Panc1 (cell line): ENCODE measurements at regions not wholly inside any gene's neighbourhood (a gene's known extent, or its start where the extent isn't known, plus 50 kb on each side); places are given as distances from the start of the nearest gene placed in this dataset.

Experiments used
- ATAC-seq: fragments of 200-7000 bp; cut with Tn5 transposase; 2 replicates; pipeline ENCODE4 v1.9.1; 2020; ENCODE audit warnings: mild to moderate bottlenecking, moderate library complexity
- BruUV-seq: library from RNA; stranded (reverse); fragments of 400-500 nt; replicated peaks from 2 replicates; lab custom pipeline; 2021; lab: Mats Ljungman, UMichigan
- CTCF ChIA-PET: fragments of 300-600 bp; sonication (Branson Sonifier 250); formaldehyde crosslinking; loops from one replicate; lab custom pipeline; 2022; ENCODE audit warnings: antibody characterized with exemption; lab: Charles Lee
- POLR2A ChIA-PET: fragments of 300-600 bp; sonication (Branson Sonifier 250); formaldehyde crosslinking; loops from one replicate; lab custom pipeline; 2022; ENCODE audit warnings: antibody characterized with exemption; lab: Charles Lee
- DNase-seq: peaks from one replicate; pipeline ENCODE4 v3.0.0-alpha.2; 2010; ENCODE audit warnings: low read depth, low spot score
- H3K27ac ChIP-seq: 2 replicates; pipeline ENCODE4 v1.5.1; 2011; ENCODE audit warnings: mild to moderate bottlenecking, low read length, inconsistent platforms
- H3K27me3 ChIP-seq: fragments of 200-500 bp; sonication (Bioruptor generic); 2 replicates; pipeline ENCODE4 v1.6.0; 2014; ENCODE audit warnings: low read length, inconsistent platforms; ENCODE audit not compliant: control insufficient read depth, insufficient read depth
- H3K36me3 ChIP-seq: fragments of 200-500 bp; sonication (Bioruptor generic); 2 replicates; pipeline ENCODE4 v1.5.1; 2014; ENCODE audit warnings: inconsistent platforms, mild to moderate bottlenecking, low read length, moderate library complexity; ENCODE audit not compliant: control insufficient read depth, insufficient read depth
- H3K4me1 ChIP-seq: 2 replicates; pipeline ENCODE4 v1.5.1; 2011; ENCODE audit warnings: inconsistent platforms, mild to moderate bottlenecking, low read length, moderate library complexity; ENCODE audit not compliant: control insufficient read depth, insufficient read depth
- H3K4me3 ChIP-seq, 2 experiments: 2 replicates each; pipeline ENCODE4 v1.5.1; 2011 to 2012; ENCODE audit warnings: low read depth in 2 of 2, low read length in 2 of 2, mild to moderate bottlenecking in 2 of 2, inconsistent platforms in 1 of 2, moderate library complexity in 1 of 2
- H3K9me3 ChIP-seq: fragments of 200-500 bp; sonication (Bioruptor generic); 2 replicates; pipeline ENCODE4 v1.5.1; 2014; ENCODE audit warnings: low read depth, mild to moderate bottlenecking, inconsistent platforms, low read length, moderate library complexity; ENCODE audit not compliant: control insufficient read depth, insufficient read depth
- POLR2AphosphoS5 ChIP-seq: IDR thresholded peaks from 2 replicates; pipeline ENCODE4 v1.6.1; 2012; ENCODE audit warnings: mild to moderate bottlenecking, low read depth, low read length, moderate library complexity
- SIN3A ChIP-seq: IDR thresholded peaks from 2 replicates; pipeline ENCODE4 v1.6.1; 2012; ENCODE audit warnings: low read depth, mild to moderate bottlenecking, low read length, moderate library complexity, borderline replicate concordance; ENCODE audit not compliant: insufficient read depth
- TCF7L2 ChIP-seq: IDR thresholded peaks from 2 replicates; pipeline ENCODE4 v1.6.1; 2011; ENCODE audit warnings: mild to moderate bottlenecking, low read depth, low read length, inconsistent platforms
- in situ Hi-C: cut with HindIII; loops from 2 replicates; pipeline ENCODE4 v1.10.0; 2016; ENCODE audit warnings: low sequenced_read_pairs, low pct_unique_long_range_greater_than_20kb
- intact Hi-C: fragments of 100-400 bp; cut with micrococcal nuclease; formaldehyde crosslinking; loops from one replicate; pipeline ENCODE4 v1.10.0; 2022; ENCODE audit not compliant: unreplicated experiment
- TF ChIP-seq, protein P1 (sequence below), 2 experiments: IDR thresholded peaks; 2 replicates each; pipeline ENCODE4 v1.6.1; 2011 to 2012; ENCODE audit warnings: low read depth in 2 of 2, control low read depth in 1 of 2, low read length in 1 of 2, mild to moderate bottlenecking in 1 of 2, moderate library complexity in 1 of 2; ENCODE audit not compliant: insufficient read depth in 1 of 2
- TF ChIP-seq, protein P2 (sequence below): fragments of 450-650 bp; IDR thresholded peaks from 2 replicates; pipeline ENCODE4 v1.5.1; 2017; ENCODE audit warnings: mild to moderate bottlenecking

DNA sequence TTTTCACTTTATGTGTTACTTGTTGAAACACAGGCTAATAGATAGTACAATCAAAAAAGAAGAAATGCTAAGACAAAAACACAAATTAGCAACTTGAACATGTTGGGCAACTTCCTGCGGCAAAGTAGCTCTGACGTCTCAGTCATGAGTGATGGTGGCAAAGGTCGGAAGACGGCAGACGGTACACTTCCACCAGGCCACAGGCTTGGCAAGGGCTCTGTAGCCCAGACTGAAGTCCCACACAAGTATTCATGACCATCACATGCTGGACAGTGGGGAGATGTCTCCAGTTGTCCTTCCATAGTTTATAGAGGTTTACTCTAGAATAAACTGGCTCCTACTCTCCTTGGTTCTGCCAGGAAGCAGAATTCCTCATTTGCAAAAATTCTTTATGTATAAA lies 831.3 kb downstream of the MTRR start:
- ChIA-PET CTCF (no interaction called here), POLR2A (no interaction called here)
- H3K4me1 ChIP-seq, result no peaks in the 10 kb centered on the region
- BruUV-seq, result no TSS peak
- no peaks in the 10 kb centered on the region for H3K36me3 ChIP-seq
- intact Hi-C loops, result no loop called here
- no peaks in the 10 kb centered on the region for H3K27me3 ChIP-seq
- no peaks in the 10 kb centered on the region for H3K9me3 ChIP-seq
- no peak overlapping the region for H3K4me3 ChIP-seq
- ATAC-seq, result no peak
- no peak overlapping the region for H3K27ac ChIP-seq
- TF ChIP-seq, protein P1, sequence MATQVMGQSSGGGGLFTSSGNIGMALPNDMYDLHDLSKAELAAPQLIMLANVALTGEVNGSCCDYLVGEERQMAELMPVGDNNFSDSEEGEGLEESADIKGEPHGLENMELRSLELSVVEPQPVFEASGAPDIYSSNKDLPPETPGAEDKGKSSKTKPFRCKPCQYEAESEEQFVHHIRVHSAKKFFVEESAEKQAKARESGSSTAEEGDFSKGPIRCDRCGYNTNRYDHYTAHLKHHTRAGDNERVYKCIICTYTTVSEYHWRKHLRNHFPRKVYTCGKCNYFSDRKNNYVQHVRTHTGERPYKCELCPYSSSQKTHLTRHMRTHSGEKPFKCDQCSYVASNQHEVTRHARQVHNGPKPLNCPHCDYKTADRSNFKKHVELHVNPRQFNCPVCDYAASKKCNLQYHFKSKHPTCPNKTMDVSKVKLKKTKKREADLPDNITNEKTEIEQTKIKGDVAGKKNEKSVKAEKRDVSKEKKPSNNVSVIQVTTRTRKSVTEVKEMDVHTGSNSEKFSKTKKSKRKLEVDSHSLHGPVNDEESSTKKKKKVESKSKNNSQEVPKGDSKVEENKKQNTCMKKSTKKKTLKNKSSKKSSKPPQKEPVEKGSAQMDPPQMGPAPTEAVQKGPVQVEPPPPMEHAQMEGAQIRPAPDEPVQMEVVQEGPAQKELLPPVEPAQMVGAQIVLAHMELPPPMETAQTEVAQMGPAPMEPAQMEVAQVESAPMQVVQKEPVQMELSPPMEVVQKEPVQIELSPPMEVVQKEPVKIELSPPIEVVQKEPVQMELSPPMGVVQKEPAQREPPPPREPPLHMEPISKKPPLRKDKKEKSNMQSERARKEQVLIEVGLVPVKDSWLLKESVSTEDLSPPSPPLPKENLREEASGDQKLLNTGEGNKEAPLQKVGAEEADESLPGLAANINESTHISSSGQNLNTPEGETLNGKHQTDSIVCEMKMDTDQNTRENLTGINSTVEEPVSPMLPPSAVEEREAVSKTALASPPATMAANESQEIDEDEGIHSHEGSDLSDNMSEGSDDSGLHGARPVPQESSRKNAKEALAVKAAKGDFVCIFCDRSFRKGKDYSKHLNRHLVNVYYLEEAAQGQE (IDR thresholded peaks at IDR 0.05; ENCODE audit: insufficient read depth in 1 of 2, low read depth in 2 of 2, low read length in 1 of 2), result no peak
- TF ChIP-seq SIN3A, result no peak
- TF ChIP-seq POLR2AphosphoS5, result no peak
- TF ChIP-seq, protein P2, sequence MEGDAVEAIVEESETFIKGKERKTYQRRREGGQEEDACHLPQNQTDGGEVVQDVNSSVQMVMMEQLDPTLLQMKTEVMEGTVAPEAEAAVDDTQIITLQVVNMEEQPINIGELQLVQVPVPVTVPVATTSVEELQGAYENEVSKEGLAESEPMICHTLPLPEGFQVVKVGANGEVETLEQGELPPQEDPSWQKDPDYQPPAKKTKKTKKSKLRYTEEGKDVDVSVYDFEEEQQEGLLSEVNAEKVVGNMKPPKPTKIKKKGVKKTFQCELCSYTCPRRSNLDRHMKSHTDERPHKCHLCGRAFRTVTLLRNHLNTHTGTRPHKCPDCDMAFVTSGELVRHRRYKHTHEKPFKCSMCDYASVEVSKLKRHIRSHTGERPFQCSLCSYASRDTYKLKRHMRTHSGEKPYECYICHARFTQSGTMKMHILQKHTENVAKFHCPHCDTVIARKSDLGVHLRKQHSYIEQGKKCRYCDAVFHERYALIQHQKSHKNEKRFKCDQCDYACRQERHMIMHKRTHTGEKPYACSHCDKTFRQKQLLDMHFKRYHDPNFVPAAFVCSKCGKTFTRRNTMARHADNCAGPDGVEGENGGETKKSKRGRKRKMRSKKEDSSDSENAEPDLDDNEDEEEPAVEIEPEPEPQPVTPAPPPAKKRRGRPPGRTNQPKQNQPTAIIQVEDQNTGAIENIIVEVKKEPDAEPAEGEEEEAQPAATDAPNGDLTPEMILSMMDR, result no peak
- TF ChIP-seq TCF7L2, result no peak
- no peak for DNase-seq
- in situ Hi-C loops, result no loop called here

GRCh38 chr5:8700671-8701070 lies 831.7 kb downstream of the MTRR start:
- ATAC-seq (no peak), DNase-seq (no peak)
- ChIA-PET POLR2A (no interaction called here), CTCF (no interaction called here)
- no peaks in the 10 kb centered on the region for H3K9me3 ChIP-seq
- no TSS peak for BruUV-seq
- in situ Hi-C loops, result no loop called here
- H3K4me3 ChIP-seq, result no peak overlapping the region
- intact Hi-C loops, result no loop called here
- H3K36me3 ChIP-seq, result no peaks in the 10 kb centered on the region
- no peaks in the 10 kb centered on the region for H3K27me3 ChIP-seq
- no peaks in the 10 kb centered on the region for H3K4me1 ChIP-seq
- no peak overlapping the region for H3K27ac ChIP-seq
- TF ChIP-seq POLR2AphosphoS5, result no peak
- no peak for TF ChIP-seq SIN3A
- TF ChIP-seq, protein P1 (IDR thresholded peaks at IDR 0.05; ENCODE audit: insufficient read depth in 1 of 2, low read depth in 2 of 2, low read length in 1 of 2), result no peak
- TF ChIP-seq TCF7L2, result no peak
- TF ChIP-seq, protein P2, result no peak
